ENCODE measurements at regions not wholly inside any gene's neighbourhood (a gene's known extent, or its start where the extent isn't known, plus 50 kb on each side); places are given as distances from the start of the nearest gene placed in this dataset.

DNA sequence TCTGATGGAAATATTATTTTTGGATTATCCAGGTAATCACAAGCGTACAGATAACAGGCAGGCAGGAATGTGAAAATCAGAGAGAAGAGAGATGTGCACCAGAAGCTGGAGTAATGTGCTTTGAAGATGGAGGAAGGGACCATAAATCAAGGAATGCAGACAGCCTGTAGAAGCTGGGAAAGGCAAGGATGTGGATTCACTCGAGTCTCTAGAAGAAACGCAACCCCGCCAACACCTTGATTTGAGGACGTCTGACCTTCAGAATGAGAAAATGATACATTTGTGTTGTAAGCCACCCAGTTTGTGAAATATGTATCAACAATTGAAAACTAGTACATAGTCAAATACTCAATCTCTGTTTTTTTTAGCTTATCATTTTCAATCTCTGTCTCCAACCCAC lies 207.6 kb upstream of the MPDZ start:
- TF ChIP-seq, protein P1, sequence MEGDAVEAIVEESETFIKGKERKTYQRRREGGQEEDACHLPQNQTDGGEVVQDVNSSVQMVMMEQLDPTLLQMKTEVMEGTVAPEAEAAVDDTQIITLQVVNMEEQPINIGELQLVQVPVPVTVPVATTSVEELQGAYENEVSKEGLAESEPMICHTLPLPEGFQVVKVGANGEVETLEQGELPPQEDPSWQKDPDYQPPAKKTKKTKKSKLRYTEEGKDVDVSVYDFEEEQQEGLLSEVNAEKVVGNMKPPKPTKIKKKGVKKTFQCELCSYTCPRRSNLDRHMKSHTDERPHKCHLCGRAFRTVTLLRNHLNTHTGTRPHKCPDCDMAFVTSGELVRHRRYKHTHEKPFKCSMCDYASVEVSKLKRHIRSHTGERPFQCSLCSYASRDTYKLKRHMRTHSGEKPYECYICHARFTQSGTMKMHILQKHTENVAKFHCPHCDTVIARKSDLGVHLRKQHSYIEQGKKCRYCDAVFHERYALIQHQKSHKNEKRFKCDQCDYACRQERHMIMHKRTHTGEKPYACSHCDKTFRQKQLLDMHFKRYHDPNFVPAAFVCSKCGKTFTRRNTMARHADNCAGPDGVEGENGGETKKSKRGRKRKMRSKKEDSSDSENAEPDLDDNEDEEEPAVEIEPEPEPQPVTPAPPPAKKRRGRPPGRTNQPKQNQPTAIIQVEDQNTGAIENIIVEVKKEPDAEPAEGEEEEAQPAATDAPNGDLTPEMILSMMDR (IDR thresholded peaks at IDR 0.05; ENCODE audit: insufficient read depth, low read length): no peak
- TF ChIP-seq GABPA (IDR thresholded peaks at IDR 0.05; ENCODE audit: low read depth): no peak
- TF ChIP-seq, protein P2, sequence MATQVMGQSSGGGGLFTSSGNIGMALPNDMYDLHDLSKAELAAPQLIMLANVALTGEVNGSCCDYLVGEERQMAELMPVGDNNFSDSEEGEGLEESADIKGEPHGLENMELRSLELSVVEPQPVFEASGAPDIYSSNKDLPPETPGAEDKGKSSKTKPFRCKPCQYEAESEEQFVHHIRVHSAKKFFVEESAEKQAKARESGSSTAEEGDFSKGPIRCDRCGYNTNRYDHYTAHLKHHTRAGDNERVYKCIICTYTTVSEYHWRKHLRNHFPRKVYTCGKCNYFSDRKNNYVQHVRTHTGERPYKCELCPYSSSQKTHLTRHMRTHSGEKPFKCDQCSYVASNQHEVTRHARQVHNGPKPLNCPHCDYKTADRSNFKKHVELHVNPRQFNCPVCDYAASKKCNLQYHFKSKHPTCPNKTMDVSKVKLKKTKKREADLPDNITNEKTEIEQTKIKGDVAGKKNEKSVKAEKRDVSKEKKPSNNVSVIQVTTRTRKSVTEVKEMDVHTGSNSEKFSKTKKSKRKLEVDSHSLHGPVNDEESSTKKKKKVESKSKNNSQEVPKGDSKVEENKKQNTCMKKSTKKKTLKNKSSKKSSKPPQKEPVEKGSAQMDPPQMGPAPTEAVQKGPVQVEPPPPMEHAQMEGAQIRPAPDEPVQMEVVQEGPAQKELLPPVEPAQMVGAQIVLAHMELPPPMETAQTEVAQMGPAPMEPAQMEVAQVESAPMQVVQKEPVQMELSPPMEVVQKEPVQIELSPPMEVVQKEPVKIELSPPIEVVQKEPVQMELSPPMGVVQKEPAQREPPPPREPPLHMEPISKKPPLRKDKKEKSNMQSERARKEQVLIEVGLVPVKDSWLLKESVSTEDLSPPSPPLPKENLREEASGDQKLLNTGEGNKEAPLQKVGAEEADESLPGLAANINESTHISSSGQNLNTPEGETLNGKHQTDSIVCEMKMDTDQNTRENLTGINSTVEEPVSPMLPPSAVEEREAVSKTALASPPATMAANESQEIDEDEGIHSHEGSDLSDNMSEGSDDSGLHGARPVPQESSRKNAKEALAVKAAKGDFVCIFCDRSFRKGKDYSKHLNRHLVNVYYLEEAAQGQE (IDR thresholded peaks at IDR 0.05; ENCODE audit: insufficient replicate concordance, low read depth): no peak
